HG02885 (cell line): ENCODE measurements at regions not wholly inside any gene's neighbourhood (a gene's known extent, or its start where the extent isn't known, plus 50 kb on each side); places are given as distances from the start of the nearest gene placed in this dataset.
"Not testable (repeated sequence)": the region's sequence is repeated elsewhere in the genome, so short reads cannot be mapped to it uniquely, and the experiment has no call there.

Source experiments
- ATAC-seq: cut with Tn5 transposase; IDR thresholded peaks from one replicate; pipeline ENCODE4 v1.9.1; 2021; ENCODE audit warnings: mild to moderate bottlenecking; ENCODE audit not compliant: unreplicated experiment, poor library complexity

DNA sequence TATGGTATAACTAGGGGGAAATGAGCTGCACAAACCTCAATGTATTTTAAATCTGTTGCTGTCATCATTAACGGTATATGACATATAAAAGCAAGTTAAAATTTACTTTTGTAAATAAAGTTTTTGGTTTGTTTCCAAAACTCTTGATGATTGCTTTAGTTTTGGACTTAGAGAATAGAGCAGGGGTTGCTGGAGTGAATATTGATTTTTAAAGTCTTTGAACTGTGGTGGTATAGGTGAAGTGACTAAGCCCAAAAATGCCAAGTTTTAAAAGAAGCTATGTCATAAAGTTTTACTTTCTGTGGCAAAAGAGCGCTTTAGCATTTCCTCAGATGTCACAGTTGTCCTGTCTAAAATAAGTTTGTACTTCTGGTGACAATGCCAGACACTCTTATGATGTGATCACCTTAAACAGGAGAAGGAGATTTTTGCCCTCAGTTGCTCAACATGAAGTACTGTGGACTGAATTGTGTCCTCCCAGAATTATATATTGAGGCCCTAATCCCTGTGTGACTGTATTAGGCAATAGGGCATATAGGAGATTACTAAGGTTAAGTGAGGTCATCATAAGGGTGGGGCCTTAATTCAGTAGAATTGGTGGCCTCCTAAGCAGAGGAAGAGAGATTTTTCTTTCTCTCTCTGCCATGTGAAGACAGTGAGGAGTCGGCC, 175.2 kb upstream of the PLGLB1 start:
- ATAC-seq, result not testable (repeated sequence)

DNA sequence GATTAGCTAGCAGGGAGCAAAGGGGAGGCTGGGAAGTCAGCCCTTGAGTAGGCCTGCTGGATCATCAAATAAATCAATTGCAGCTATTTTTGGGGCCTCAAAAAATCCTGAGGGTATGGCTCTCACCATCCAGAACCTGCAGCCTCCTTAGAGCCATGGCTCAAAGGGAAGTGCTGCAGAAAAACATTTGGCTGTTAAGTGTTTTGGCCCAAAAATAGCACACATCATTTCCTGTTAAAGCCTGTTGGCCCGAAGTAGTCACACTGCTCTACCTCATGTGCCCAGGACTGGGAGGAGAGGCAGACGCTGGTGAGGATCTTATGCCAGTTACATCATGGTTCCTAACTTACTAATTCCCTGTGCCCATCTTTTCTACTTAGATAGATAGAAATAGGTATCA, 176.8 kb upstream of the PLGLB1 start:
- not testable (repeated sequence) for ATAC-seq

DNA sequence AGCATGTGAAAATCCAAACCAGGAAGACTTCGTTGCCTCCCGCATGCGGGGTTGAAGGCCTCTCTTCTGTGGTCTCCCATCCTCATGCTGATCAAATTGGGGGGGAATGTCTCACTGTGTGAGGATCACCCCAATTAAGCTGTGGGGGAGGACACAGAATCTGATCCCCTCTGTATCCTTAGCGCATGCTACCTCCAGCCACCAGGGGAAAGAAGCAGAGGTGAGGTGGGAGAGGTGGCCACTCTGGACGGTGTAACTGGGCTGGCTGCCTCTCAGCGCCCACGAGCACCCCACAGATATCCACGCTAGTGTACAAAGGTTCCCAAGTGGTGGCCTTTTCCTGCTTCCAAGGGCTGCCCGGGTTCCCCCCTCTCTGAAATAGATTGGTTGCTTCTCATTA, 177.6 kb upstream of the PLGLB1 start:
- not testable (repeated sequence) for ATAC-seq

DNA sequence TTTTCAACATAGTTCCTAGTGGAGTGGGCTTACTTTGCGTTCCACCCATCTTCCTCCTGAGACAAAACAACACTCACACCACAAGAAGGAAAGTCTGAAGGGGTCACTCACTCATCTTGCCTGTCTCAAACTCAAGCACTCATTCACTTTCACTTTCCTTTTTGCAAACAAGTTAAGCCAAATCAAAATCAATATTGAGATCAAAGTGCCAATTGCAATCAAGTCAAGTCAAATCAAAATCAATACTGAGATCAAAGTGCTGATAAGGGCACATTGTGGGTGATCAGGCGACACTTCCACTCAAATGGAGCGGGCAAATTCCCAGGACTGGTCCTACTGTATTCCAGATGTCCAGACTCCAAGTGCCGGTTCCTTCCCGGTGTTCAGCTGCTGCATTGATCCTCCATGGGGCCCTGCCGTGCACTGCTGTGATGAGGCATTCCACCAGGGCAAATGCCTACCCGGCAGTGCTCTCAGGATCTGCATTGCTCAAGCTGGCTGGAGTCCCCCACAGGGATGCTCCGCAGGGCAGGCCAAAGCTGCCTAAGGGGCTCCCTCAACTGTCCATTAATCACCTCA, 183.0 kb upstream of the PLGLB1 start:
- not testable (repeated sequence) for ATAC-seq

DNA sequence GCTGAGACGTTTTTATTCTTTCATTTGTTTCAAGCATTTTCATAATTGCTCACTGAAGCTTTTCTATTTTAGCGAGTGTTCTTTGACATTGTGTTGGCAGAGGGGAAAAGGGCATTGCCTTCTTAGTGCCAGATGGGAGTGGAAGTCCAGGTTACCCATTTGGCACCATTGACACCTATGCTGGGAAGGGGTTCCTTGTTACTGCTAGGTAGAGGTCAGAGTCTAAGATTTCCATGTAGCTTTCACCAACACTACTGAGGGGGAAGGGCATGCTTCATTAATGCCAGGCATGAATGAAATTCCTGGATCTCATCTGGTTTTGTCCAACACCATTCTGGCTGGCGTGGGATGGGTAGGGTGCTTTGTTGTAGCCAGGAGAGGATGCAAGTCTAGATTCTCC, 191.3 kb upstream of the PLGLB1 start:
- ATAC-seq, result not testable (repeated sequence)

DNA sequence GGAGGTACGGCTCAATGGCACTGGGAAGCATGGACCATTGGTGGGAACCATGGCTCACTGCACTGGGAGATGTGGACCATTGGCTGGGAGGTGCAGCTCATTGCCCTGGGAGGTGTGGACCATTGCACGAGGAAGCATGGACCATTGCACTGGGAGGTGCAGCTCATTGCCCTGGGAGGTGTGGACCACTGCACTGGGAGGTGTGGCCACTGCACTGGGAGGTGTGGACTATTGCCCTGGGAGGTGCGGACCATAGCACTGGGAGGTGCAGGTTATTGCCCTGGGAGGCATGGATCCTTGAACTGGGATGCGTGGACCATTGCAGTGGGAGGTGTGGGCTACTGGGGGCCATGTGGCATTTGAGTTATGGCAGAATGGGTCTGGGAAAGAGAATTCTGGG, 195.4 kb upstream of the PLGLB1 start:
- not testable (repeated sequence) for ATAC-seq

DNA sequence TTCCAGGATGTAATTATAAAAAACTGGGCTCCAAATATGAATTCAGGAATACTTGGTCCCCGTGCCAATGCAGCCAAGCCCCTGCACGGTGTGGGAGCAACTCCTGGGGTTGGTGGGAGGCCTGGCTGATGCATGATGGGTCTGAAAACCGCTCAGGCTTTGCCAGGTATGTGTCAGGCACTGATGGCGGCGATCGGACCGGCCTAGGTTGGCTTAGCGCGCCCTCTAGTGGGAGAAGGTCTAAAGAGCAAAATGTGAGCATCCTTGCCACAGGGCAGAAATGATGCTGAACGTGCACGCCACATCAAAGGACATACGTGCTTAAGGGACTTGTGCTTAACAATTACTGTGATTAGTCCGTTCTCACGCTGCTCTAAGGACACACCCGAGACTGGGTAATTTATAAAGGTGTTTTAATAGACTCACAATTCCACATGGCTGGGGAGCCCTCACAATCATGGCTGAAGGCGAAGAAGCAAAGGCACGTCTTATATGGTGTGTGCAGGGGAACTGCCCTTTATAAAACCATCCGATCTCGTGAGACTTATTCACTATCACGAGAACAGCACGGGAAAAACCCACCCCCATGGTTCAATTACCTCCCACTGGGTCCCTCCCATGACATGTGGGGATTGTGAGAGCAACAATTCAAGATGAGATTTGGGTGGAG, 196.2 kb upstream of the PLGLB1 start:
- ATAC-seq, result not testable (repeated sequence)

DNA sequence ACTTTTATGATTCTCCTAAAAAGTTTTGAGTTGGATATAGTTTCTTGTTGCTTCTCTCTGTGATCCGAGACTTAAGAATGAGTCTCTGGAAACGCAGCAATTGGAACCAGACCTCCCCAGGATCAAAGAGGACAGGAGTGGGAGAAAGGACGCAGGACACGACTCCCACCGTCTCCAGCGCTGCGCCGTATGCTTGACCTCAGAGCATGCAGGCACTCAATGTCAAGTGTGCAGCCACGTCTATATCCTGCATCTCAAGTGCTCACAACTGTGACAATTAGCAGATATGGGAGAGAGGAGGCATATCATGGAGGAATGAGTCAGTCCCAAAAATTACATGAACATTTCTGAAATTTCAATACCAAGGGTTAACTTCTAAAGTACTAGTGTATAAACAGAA, 199.0 kb upstream of the PLGLB1 start:
- ATAC-seq, result not testable (repeated sequence)

DNA sequence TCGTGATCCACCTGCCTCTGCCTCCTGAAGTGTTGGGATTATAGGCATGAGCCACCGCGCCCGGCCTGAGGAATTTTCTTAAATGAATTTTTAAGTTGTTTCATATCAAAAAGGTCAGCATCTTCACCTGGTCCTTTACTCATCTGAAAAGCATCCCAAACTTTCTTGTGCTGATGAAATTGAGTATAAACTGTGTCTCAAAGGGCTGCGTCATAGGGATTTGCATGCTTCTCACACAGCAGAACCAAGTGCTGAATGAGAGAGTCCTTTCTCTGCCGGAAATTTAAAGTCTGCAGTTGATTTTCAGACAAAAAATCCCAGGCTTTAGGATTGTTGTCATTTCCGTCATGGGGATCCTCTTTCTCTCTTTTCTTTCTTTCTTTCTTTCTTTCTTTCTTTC, 200.5 kb upstream of the PLGLB1 start:
- ATAC-seq, result not testable (repeated sequence)

DNA sequence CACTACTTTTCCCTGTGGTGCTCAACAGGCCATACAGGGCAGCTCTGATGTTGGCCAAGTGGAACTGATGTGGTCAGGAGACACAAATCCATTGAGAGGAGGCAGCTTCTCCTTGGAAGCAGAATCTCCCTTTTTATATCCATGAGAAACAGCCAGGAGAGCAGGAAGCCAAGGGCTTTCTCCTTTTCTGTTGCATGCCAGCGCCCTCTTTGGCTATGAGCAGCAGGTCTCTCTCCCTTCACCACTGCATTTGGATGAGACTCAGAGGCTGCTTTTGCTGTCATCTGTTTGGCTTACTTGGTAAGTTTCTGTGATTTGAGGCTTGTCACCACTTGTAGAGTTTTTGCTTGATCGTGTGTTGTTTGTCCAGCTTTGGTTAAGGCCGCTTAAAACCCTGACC, 202.2 kb upstream of the PLGLB1 start:
- ATAC-seq, result not testable (repeated sequence)

DNA sequence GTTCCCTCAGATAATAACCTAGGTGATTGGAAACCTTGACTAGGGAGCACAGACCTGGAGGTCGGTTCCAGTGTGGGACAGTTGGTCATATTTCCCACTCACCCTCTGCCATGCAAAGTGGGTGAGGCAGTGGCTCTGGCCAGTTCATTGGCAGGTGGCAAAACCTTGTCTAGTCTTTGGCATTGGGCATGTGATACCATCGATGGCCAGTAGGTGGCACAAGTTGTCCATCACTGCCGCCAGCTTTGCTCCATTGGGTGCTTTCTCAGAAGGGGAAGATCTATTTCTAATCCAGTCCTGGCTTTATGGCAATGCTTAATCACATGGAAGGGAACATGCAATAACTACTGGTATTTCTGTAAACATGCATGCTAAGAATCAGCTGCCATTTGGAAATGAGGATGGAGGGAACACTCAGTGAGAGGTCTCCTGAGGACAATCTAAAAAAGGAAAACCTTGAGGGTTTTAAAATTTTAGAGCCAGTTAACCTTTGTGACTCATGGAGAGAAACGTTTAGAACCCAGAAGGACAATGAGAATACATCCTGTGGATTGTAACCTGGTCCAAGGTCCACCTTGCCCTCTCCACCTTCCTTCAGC, 207.5 kb upstream of the PLGLB1 start:
- peak; percentile 75 for ATAC-seq

DNA sequence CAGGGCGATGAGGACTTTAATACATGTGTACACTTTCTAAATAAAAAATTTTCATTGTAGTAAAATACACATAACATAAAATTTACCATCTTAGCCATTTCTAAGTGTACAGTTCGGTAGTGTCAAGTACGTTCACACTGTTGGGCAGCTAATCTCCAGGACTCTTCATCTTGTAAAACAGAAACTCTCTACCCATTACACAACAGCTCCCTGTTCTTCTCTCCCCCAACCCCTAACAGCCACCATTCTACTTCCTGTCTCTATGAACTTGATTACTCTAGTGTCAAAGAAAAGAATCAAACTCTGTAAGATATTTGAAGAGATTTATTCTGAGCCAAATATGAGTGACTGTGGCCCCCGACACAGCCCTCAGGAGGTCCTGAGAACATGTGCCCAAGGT, 208.3 kb upstream of the PLGLB1 start:
- not testable (repeated sequence) for ATAC-seq

DNA sequence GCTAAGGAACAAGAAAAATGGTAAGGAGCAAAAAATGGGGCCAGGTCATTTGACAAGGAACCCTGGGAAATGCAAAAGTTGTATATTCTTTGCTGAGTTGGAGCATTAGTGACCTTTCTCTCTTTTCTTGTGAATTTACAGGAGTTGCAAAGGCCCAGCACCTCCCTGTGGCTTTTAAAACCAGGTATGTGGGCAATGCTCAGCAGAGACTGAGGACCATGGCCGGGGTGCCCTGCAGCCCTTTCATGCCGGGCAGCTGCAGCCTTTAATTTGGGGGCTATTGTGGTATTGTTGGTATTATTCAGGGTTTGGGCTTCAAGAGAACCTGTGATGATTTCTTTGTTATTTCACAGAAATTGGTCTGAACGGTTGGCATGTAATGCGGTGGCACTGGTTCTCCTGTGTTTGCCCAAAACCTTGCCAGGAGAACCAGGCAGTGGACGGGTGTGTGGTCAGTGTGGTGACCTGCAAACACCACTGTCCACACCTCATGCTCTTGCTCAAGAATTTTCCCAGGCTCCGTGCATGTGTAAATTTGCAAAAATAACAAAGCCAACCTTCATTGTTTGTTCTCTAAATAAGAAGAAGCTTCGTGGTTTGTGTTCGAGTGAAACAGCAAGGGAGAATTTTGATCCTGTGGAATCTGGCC, 213.8 kb upstream of the PLGLB1 start:
- not testable (repeated sequence) for ATAC-seq

DNA sequence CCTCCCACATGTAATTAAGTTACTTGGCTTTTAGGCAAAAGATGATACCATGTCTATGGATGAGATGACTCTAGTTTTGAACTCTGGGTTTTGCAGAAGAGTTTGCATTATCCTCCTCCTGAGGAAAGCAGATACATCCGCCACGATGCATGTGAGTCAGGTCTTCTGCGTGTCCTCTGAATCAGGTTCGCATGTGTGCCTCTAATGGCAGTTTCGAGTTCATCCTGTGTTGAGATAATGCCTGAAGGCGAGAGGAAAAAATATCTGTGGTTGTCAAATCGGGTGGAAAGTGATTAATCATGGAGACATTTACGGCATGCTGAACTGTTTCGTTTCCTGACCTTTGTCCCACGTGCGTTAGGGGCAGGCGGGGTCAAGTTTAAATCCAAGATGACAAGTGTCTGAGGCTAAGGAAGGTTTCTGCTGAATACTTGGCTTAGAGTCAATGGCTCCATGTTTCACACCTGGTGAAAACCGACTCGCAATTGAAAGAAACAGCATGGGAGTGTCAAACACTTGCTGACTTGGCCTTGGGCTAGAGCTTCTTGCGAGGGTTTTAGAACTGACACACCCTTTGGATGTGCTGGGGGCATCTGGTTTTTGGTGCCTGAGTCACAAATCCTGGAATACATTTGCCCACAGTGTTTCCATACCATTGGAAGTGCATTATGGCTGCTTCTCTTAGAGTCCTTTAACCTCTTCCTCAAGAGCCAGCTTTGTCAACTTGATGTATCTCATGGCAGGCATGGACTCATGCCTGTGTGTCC, 216.1 kb upstream of the PLGLB1 start:
- not testable (repeated sequence) for ATAC-seq

DNA sequence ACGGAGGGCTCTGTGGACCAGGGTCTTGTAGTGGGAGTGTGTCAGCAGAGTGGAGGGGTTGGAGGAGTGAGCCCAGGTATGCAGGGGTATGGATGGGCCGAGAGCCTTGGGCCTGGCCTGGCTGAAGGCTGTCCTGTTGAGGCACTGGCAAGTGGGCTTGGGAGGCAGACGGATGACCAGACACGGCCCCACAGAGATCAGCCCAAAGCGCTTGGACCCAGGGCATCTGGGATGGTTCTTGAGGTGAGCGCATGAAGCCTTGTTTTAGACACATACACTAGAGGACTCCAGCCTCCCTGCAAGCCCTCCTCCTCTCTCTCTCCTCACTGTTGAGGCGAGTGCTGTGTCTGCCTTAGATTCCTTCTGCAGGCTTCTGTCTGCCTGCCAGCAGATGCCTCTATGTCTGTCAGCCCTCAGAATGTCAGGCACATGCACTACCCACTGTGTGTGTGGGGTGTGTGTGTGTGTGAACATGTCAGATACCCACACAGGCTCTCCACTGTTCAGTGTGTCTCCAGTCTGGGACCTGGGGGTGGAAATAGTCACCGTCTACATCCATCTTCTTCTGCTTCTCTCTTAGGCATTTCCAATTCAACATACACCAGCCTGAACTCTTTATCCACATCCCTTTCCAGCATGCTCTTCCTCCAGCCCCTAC, 218.0 kb upstream of the PLGLB1 start:
- ATAC-seq, result not testable (repeated sequence)

DNA sequence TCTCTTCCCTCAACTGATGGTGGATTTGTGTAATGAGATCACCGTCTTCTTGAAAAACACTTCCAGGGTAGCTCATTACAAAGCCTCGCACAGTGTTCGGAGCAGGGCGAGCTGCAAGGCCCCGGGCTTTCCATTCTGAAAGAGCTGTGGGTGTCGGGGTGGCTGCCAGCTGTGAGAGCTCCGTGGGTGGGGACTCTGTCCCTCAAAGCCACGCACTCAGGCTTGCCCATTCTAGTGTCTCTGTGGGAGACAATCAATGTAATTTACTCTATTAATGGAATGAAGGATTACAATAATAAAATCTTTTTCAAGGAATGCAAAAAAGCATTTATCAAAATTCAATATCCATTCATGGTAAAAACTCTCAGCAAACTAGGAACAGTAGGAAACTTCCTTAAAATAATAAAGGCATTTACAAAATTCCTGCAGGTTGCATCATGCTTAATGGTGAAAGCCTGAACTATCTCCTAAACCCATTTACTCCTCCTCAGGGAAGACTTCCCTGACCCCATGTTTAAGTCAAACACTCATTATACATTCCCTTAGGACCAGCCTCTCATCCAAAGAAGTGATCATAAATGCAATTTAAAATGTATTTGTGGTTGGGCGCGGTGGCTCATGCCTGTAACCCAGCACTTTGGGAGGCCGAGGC, 224.5 kb upstream of the PLGLB1 start:
- ATAC-seq, result not testable (repeated sequence)

DNA sequence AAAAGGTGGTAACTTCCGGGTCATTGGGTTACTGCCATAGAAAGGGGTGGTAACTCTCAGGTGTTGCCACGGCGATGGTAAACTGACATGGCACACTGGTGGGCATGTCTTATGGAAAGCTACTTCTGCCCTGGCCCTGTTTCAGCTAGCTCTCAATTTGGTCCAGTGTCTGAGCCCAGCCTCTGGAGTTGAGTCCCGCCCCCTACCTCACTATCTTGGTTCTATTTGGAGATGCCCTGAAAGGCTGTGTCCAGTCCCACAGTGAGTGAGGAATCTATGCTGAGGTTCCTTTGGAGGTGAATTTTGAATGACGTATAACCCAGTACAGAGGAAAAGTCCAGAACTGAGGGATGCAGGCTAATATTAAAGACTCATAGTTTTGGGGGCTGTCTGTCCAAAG, 230.4 kb upstream of the PLGLB1 start:
- ATAC-seq, result not testable (repeated sequence)

DNA sequence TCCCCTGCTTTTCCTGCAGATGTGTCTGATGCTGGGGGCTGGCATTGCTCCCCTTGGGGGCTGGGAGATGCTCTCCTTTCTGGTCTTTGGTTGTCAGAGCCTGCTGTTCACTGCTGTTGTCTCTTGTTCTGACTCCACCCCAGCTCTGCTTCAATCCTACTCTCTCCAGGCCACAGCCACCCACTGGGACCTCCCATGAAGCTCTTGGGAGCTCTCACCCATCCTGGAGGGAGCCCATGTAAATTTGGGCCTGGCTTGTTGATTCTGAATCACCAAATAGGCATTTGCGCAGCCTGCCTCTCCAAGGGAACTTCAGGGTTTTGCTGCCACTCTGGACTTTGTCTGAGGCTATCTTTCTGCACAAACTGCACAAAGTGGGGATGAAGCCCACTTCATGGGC, 232.9 kb upstream of the PLGLB1 start:
- not testable (repeated sequence) for ATAC-seq

DNA sequence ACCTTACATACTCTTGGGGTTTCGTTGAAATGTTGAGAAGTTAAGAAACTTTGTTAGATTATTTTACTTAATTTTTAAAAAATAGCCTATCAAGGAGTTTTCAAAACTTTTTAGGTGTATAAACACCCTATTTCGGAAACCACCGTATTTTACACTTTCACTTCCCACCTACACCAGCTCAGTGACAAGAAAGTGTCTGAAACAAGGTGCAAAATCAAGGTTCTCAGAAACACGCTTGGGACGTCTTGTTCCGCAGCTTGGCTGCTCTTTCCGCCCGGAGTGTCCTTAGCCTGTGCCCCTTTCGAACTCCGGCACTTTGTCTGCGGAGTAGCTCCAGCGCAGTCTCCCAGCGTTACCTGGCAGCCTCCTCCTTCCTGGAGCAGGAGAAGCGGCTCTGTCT, 233.8 kb upstream of the PLGLB1 start:
- not testable (repeated sequence) for ATAC-seq
